Stimulated activated CD4-positive, alpha-beta T cell treated with anti-CD3 and anti-CD28 coated beads, Interleukin-4, amount 100 ng/mL, for 48 hours (primary cell): ENCODE measurements at regions not wholly inside any gene's neighbourhood (a gene's known extent, or its start where the extent isn't known, plus 50 kb on each side); places are given as distances from the start of the nearest gene placed in this dataset.
"Not testable (repeated sequence)": the region's sequence is repeated elsewhere in the genome, so short reads cannot be mapped to it uniquely, and the experiment has no call there.

Source experiments
- DNase-seq, 2 donors: peaks; one replicate each; pipeline ENCODE4 v3.0.0-alpha.2; 2020; ENCODE audit warnings: low read depth in 2 of 2

DNA sequence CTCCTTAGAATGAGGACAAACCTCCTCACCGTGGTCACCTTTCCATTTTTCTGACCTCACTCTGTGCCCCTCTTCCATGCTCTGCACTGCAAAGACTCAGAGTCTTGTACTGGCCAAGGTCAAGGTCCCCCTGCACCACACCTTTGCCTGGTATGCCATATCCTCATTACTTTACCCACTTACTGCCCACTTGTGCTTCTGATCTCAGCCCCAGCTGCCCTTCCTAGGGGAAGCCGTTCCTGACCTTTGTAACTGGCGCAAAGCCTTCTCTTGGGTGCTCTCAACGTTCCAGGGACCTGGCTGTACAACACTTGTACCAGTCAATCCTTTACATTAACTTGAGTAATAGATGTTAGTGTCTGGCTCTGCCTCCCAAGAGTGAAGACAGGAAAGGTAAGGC is 256.0 kb downstream of the SV2B start:
- no peak for DNase-seq

GRCh38 chr15:91357011-91357410 is 257.0 kb downstream of the SV2B start:
- DNase-seq = no peak

DNA sequence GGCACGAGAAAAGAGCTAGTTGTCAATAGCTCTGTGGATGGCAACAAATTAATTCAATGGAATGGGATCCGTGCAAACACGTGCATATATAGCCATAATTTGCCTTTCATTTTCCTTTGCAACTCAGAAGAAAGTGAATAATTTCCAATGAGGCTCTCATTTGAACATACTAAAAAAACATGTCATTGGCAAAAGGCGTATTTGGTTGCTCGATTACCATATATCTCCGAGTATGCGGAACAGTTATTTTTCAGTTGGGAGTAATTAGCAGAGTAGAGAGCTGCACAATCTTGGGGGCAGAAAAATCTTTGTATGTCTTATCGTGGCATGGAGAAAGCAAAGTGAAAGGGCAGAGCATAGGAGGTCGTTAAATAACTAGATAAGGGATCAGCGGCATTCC is 257.4 kb downstream of the SV2B start:
- no peak for DNase-seq

DNA sequence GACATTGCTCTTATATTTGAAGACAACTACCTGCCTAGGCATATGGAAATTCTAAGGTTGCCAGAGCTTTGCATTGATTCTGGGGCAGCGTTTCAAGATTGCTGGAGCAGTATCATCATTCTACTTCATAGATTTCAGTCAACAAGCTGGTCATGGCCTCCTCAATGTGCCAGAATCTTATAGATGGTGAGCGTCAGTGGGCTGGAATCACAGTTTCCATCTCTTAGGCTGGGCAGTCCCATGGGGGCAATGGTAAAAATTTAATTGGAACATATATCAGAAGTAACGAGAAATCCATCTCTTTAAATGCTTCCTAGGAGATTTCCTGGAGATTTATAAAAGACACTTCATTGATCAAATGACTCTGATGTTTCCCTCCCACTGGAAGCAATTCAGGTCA is 258.3 kb downstream of the SV2B start:
- no peak for DNase-seq

DNA sequence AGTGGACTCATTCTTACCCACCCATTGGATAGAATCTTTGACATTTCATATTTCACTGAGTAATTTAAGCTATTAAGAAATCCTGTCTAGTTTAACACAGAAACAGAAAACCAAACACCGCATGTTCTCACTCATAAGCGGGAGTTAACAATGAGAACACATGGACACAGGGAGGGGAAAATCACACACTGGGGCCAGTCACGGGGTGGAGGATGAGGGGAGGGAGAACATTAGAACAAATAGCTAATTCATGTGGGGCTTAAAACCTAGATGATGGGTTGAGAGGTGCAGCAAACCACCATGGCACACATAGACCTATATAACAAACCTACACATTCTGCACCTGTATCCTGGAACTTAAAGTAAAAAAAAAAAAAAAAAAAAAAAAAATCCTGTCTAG is 261.6 kb downstream of the SV2B start:
- not testable (repeated sequence) for DNase-seq

GRCh38 chr15:91366111-91366510 is 266.1 kb downstream of the SV2B start:
- DNase-seq = no peak

DNA sequence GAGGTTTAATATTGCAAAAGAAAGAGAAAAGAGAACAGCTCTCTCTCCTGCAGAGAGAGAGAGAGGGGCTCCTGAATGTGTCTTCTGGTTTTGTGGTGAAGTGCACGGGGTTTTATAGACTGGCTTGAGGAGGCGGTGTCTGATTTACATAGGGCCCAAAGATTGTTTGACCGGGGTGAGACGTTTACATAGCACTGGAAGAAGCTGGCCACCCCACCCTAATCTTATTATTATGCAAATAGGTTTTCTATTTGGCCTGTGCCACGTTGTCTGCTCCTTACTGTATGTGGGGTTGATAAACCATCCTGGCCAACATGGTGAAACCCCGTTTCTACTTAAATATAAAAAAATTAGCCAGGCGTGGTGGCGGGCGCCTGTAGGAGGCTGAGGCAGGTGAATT is 268.6 kb downstream of the SV2B start:
- DNase-seq = no peak

- no peak for DNase-seq
Measured at GRCh38 chr15:91369823-91370222, 269.8 kb downstream of the SV2B start.

DNA sequence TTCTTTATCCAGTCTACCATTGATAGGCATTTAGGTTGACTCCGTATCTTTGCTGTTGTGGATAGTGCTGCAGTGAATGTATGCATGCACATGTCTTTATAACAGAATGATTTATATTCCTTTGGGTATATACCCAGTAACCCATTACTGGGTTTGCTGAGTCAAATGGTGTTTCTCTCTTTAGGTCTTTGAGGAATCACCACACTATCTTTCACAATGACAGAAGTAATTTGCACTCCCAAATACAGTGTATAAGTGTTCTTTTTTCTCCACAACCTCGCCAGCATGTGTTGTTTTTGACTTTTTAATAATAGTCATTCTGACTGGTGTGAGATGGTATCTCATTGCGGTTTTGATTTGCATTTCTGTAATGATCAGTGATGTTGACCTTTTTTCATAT is 271.3 kb downstream of the SV2B start:
- not testable (repeated sequence) for DNase-seq

GRCh38 chr15:91374336-91374735 is 274.3 kb downstream of the SV2B start:
- no peak for DNase-seq

DNA sequence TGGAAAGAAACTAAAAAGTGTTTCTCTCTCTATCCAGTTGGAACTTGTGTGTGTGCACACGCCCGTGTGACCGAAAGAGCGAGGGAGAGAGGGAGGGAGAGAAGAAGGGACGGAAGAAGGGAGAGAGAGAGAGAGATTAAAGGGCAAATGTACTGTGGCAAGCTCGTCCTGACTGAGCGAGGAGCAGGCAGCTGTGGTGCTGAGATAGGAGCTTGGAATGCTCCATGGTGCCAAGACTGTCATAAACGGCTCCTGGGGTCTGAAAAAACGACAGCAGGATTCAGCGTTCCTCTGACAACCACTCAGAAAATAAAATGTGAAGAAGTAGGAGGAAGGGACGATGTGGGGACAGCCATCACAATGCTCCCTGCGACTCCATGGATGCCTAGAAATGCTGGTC is 276.0 kb downstream of the SV2B start:
- no peak for DNase-seq

DNA sequence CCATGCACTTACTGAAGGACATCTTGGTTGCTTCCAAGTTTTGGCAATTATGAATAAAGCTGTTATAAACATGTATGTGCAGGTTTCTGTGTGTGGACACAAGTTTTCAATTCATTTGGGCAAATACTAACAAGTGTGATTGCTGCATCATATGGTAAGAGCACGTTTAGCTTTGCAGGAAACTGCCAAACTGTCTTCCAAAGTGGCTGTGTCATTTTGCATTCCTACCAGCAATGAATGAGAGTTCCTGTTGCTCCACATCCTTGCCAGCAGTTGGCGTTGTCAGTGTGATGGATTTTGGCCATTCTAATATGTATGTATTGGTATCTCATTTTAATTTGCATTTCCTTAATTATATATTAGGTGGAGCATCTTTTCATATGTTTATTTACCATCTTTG is 280.1 kb downstream of the SV2B start:
- DNase-seq = no peak

DNA sequence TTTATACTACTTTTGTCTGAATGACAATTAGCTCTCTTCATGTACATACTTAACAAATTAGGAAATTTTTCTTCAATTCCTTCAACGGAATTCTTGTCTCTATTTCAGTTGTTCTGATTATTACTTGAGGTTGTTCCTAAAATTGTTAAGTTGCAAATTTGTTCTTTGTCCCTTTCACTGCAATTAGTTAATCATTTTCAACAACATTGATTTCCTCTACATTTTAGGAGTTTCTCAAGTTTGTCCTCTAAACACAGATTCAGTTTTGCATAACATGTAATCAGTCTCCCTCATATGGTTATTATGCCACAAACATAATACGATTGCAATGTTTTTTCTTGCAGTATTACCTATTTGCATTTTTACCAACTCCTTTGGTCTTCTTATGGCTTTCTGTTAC is 283.5 kb downstream of the SV2B start:
- no peak for DNase-seq

- DNase-seq = no peak
Measured at GRCh38 chr15:91384189-91384730, 284.2 kb downstream of the SV2B start.

GRCh38 chr15:91385311-91385710 is 285.3 kb downstream of the SV2B start:
- no peak for DNase-seq

DNA sequence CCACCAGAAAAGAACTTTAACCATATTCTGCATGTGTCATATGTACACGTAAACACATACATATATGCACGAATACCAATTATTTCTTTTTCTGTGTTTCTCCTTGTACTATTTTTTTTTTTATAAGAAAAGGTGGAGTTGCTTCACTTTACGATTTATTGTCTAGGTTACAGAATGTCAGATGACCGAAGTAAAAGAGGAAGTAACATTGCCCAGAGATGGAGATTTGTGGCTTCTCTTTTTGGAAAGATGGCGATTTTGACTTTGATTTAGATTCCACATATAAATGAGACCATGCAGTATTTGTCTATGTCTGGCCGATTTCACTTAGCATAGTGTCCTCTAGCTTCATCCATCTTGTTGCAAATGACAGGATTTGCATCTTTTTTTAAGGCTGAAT is 293.1 kb downstream of the SV2B start:
- no peak for DNase-seq

- DNase-seq = no peak
Measured at GRCh38 chr15:91400481-91400880, 300.4 kb downstream of the SV2B start.

DNA sequence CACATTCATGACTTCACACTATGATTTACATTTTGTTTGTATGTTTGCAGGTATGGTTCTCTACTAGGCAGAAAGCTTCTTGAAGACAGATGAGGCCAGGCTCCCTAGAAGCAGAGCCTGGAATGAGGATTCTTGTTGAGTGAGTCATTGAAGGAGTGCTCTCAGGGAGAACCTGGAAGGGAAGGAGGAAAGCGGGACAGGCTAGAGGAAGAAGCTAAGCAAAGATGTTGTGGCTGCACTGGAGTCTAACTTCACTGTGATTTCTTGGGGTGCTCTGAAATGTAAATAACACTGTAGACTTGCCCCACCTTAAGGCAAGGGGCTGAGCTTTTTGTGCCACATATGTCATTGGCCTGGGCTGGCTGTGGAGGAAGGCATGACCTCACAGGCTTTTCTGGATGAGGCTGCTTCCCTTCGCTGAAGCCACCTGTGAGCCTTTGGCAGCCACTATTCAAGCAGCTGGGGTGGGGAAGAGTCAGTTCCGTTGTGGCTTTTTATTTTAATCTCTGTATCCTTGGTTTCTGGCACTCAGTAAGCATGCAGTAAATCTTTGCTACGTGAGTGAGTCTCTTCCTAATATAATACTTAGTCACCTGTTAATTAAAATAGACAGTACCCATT is 307.3 kb downstream of the SV2B start:
- no peak for DNase-seq

DNA sequence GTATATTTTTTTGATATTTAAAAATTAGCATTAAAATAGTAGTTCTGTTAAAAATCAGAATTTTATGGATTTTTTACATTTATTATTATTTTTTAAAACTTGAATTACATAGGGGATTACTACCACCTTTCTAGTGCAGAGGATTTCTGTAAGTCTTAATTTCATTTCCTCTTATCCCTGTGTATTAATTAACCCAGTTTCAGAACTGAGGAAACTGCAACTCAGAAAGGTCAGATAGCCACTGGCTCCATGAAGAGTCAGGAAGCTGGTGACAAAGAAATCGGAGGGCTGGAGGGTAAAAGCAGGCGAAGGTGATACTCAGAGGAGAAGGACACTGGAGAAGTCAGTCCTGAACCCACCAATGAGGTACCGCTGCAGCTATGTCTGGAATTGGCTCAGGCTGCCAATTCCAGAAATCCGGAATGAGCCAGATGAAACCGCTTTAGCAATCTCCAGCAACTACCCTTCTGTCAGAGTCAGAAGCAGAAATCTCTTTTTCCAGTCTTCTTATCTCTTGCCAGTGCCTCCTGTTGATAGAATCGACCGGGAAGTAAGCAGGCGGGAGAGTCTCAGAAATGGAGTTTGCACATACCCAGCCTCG is 308.5 kb downstream of the SV2B start:
- no peak for DNase-seq

- DNase-seq = no peak
Measured at GRCh38 chr15:91409387-91409786, 309.3 kb downstream of the SV2B start.

GRCh38 chr15:91411586-91411985 is 311.5 kb downstream of the SV2B start:
- no peak for DNase-seq

DNA sequence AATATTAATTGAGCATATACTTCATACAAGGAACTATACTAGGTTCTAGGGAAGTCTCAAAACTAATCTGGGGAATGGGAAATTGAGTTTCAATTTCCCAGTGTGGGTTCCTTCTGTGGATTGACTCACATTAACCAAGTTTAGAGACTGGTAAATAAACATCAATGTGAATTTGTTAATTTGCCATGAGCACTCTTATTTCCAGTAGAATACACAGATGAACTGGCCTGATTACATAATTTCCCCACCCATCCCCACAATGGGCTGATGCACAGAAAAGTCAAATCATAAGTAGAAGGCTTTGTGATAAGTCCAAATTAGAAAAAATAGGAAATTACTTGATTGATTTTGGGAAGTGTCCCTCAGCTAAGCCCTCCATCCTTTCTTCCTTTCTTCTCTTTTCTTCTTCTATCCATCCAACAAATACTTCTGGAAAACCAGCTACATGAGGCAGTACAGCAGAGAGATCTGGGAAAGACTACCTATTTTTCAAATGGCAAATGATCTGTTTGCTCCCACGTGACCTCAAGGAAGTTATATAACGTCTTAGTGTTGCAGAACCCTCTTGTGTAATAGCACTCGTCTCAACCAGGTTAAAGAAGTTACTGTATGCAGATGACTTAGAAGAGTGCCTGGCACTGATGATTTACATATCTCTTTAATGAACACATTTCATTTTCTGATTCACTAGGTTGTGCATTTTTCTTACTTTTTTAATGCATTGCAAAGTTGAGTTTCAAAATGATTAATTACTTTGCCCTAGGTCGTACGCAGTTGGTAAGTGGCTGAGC is 312.3 kb downstream of the SV2B start:
- no peak for DNase-seq

GRCh38 chr15:91413142-91413541 is 313.1 kb downstream of the SV2B start:
- no peak for DNase-seq
